ENCODE measurements at regions not wholly inside any gene's neighbourhood (a gene's known extent, or its start where the extent isn't known, plus 50 kb on each side); places are given as distances from the start of the nearest gene placed in this dataset.

GRCh38 chr14:100638211-100638855 is 51.1 kb upstream of the BEGAIN start:
- DNase-seq = no peak

- no peak for DNase-seq
These were observed 52.1 kb upstream of the BEGAIN start for GRCh38 chr14:100639280-100639679.

- DNase-seq = peak; percentile 70
These were observed 53.5 kb upstream of the BEGAIN start for GRCh38 chr14:100640471-100641273.

GRCh38 chr14:100641274-100641860 is 54.1 kb upstream of the BEGAIN start:
- DNase-seq = no peak

- DNase-seq = no peak
These were observed 56.2 kb upstream of the BEGAIN start for GRCh38 chr14:100643426-100643825.

GRCh38 chr14:100644383-100644782 is 57.2 kb upstream of the BEGAIN start:
- no peak for DNase-seq

GRCh38 chr14:100644784-100645183 is 57.6 kb upstream of the BEGAIN start:
- no peak for DNase-seq

- peak; percentile 78 for DNase-seq
These were observed 58.2 kb upstream of the BEGAIN start for GRCh38 chr14:100645196-100645981.

GRCh38 chr14:100645982-100646314 is 58.7 kb upstream of the BEGAIN start:
- no peak for DNase-seq

GRCh38 chr14:100648474-100649172 is 61.4 kb upstream of the BEGAIN start:
- no peak for DNase-seq

- no peak for DNase-seq
These were observed 61.9 kb upstream of the BEGAIN start for GRCh38 chr14:100649173-100649519.

- DNase-seq = no peak
These were observed 64.8 kb upstream of the BEGAIN start for GRCh38 chr14:100651999-100652508.

- DNase-seq = no peak
These were observed 65.5 kb upstream of the BEGAIN start for GRCh38 chr14:100652744-100653143.

- no peak for DNase-seq
These were observed 66.2 kb upstream of the BEGAIN start for GRCh38 chr14:100653409-100653808.

- DNase-seq = no peak
These were observed 67.0 kb upstream of the BEGAIN start for GRCh38 chr14:100654025-100654813.

- no peak for DNase-seq
These were observed 67.9 kb upstream of the BEGAIN start for GRCh38 chr14:100654814-100655740.

- DNase-seq = no peak
These were observed 68.5 kb upstream of the BEGAIN start for GRCh38 chr14:100655741-100656085.

GRCh38 chr14:100656996-100657395 is 69.7 kb upstream of the DLK1 start:
- no peak for DNase-seq

- DNase-seq = no peak
These were observed 68.9 kb upstream of the DLK1 start for GRCh38 chr14:100657780-100658179.

GRCh38 chr14:100658181-100658886 is 68.4 kb upstream of the DLK1 start:
- peak; percentile 84 for DNase-seq

All from NCI-H510A (cell line).